Fibroblast of skin of right biceps (primary cell): ENCODE measurements at regions not wholly inside any gene's neighbourhood (a gene's known extent, or its start where the extent isn't known, plus 50 kb on each side); places are given as distances from the start of the nearest gene placed in this dataset.
"Not testable (repeated sequence)": the region's sequence is repeated elsewhere in the genome, so short reads cannot be mapped to it uniquely, and the experiment has no call there.

Source experiments
- DNase-seq: peaks from one replicate; pipeline ENCODE4 v3.0.0-alpha.2; 2013

- not testable (repeated sequence) for DNase-seq
These were observed 61.3 kb downstream of the AIPL1 start for GRCh38 chr17:6373599-6373998.

DNA sequence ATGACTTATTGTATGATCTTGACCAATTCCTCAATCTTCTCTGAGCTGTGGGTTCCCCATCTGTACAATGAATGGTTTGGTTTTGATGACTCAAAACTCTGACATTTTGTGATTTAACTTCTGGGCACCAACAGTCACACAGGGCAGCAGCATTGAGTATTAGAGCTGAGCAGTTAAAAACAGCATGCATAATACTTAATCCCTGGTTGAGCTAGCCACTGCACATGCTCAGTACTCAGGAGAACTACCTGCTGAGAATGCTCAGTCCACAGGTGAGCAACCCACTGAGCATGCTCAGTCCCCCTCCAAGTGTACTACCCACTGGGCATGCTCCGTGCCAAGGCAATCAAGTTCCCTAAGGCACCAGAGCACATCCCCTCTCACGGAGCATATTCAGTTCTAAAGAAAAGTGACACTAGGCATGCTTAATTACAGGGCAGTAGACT lies 68.7 kb downstream of the AIPL1 start:
- peak; percentile 46 for DNase-seq

GRCh38 chr17:6365200-6365943 lies 69.5 kb downstream of the AIPL1 start:
- DNase-seq, result peak; percentile 56

DNA sequence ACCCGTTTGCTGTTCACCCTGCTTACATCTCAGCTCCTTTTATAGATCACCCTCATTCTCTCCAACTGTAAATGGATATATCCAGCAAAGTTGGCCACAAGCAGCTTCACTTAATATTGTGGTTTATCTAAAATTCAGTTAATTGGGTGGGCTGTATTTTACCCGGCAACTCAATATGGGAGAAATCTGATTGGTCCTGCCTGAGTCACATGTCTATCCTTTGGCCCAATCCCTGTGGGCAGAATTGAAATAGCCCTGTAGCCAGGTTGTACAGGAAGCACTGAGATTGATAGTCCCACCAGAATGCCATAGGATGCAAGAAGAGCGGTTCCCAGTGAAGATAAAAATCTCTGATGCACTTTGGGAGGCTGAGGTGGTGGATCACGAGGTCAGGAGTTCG lies 73.2 kb downstream of the AIPL1 start:
- peak; percentile 4 for DNase-seq

DNA sequence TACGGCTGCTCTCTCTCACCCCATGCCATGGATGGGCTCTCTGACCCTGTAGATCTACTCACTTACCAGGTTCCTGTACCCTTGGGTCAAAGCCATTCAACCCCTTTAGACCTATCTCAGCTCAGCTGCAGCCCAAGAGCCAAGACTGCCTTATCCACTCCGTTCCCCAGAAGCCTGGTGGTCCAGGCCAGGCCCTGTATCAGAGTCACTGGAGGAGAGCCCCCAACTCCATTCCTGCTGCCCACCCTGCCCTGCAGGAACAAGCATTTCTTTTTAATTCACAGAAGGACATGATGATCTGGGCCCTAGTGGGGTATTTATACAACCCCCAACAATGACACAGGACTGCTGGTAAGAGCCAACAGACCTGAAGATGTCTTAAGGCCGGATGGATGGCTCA lies 76.8 kb downstream of the AIPL1 start:
- DNase-seq, result no peak

DNA sequence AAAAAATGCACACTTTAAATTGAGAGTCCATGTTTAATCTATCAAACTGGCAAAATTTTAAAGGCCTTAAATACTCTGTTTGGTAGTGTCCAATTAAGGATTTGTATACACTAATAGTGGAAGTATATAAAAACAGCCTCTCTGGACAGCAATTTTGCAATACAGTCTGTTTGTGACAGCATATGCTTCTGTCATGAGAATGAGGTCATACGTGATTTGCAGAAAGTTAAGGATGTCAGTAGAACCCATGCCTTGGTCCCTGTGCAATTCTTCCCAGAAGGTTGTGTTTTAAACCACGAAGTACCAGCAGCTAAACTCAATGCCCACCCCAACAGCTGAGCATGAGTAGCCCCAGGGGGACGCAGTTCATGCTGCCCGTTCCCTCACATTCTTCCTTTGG lies 78.4 kb downstream of the AIPL1 start:
- DNase-seq, result no peak

- DNase-seq, result no peak
These were observed 79.7 kb downstream of the AIPL1 start for GRCh38 chr17:6355196-6355595.

- no peak for DNase-seq
These were observed 81.9 kb downstream of the AIPL1 start for GRCh38 chr17:6352801-6353560.

DNA sequence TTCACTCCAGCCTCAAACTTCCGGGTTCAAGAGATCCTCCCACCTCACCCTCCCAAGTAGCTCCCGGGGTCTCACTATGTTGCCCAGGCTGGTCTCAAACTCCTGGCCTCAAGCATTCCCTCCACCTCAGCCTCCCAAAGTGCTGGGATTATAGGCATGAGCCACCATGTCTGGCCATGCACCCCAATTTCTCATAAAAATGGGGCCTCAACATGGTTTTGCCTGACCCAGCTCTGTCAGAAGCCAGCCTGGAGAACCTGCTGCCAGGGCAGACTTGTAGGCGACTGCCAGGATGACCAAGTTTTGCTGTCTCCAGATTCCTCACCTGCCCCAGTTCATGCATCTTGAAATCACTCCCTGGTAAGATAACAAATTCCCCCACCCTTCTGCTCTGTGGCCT lies 82.9 kb downstream of the AIPL1 start:
- no peak for DNase-seq

- no peak for DNase-seq
These were observed 84.1 kb downstream of the AIPL1 start for GRCh38 chr17:6350806-6351205.

DNA sequence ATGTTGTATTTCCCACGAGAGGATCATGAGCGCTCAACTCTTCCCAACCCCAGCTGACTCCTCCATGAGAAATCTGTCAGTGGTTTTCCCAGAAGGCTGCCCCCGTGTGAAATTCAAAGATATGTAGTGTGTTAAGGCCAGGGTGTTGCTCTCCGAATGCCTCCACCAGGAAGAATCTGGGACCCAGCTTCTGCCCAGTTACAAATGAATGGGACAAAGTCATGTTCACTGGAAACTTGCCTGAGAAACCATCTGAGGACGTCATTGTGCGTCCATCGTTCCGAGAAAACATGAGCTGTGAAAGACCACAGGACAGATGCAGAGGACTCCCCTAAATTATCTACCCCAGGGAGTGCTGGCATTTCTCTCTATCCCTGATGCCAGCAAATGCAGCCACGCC lies 86.0 kb downstream of the AIPL1 start:
- DNase-seq, result no peak

GRCh38 chr17:6347776-6348175 lies 87.1 kb downstream of the AIPL1 start:
- DNase-seq, result no peak

GRCh38 chr17:6346986-6347385 lies 87.9 kb downstream of the AIPL1 start:
- no peak for DNase-seq

DNA sequence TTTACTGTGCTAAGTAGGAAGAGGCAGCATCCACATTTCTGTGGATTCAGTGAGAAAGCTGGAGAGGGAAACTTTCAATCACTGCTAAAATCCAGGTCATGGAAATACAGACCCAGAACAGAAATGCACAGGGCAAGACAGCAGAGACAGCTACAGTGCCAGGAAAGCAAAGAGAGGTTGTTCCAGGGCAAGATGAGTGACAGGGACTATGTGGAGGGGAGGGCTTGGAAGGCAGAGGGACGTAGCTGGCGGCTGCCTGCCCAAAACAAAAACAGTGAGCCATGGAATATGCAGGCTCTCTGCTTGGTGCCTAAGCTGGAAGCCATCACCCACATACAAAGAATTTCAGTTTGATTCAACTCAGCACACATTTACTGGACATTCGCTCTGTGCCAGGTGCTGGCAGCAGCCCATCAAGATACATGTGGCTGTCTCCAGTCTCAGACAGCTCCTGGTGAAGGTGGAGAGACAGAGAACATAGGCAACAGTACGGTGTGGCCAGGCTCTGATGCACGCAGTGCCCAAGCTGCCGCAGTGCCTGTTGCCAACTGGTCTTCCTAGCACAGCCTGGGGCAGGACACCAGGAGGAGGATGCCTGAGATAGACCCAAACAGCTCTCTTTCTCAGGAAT lies 88.7 kb downstream of the AIPL1 start:
- DNase-seq, result no peak

- no peak for DNase-seq
These were observed 91.2 kb downstream of the AIPL1 start for GRCh38 chr17:6343736-6344135.

DNA sequence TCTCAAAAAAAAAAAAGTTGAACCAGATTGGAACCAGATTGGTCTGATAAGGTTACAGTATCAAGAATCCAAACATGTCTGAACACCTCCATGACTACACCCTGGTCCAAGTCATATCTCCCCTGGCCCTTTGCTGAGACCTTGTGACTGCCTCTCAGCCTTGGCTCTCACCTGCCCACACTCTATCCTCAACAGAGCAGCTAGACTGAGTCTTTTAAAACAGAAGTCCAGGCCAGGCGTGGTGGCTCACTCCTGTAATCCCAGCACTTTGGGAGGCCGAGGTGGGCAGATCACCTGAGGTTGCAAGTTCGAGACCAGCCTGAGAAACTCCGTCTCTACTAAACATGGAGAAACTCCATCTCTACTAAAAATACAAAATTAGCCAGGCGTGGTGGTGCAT lies 91.7 kb downstream of the AIPL1 start:
- DNase-seq, result no peak

DNA sequence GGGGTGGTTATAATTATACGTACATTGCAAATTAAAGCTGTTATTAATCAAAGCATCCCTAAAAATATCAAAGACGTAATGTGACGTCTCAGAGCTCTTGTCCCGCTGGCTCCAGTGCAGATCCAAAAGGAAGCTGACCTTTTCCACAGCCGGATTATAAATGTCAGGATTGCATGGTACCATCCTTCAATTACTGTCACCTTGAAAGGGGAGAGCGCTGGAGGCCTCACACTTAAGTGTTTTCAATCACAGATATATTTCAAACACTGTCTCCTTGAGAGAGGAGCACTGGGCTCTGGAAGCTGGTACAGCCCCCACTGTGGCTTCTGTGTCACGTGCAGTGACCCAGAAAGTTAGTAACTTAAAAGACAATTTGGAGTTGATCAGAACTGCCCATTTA lies 94.2 kb downstream of the AIPL1 start:
- no peak for DNase-seq

GRCh38 chr17:6334386-6334785 lies 100.5 kb downstream of the AIPL1 start:
- no peak for DNase-seq

GRCh38 chr17:6330936-6331335 lies 104.0 kb downstream of the AIPL1 start:
- no peak for DNase-seq

DNA sequence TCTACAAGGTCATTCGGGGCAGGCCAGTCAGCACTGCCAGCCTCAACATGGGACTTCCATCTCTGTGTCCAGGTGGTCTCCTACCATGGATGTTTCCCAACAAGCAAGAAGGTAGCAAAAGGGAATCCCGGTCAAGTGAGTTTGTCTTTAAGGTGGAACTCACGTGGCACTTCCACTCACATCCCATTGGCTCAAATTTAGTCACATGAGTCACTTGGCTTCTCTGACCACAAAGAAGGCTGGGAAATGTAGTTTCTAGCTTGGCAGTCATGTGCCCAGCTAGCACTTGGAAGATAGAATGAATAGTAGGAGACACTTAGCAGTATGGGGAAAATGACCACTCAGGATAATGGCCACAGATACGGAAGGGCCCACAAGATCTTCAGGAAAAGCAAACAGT lies 106.6 kb downstream of the AIPL1 start:
- DNase-seq, result no peak

DNA sequence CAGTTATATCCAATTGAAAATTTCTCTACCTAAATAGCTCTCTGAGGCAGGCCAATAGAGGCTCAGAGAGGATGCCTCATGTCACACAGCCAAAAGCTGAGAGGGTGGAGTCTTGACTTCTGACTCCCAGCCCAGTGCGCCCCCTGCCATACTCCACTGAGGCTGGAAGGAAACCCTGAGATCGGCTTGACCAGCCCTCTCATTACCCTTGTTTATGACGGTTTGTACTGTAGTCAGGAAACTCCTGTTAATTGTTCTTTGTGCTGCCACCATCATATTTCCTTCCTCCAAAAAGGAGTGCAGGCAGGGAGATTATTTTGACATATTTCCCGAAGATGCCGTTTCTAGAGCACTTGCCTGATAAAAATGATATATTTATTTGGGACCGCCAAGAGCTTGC lies 107.9 kb downstream of the AIPL1 start:
- no peak for DNase-seq

GRCh38 chr17:6326483-6326882 lies 108.4 kb downstream of the AIPL1 start:
- no peak for DNase-seq

DNA sequence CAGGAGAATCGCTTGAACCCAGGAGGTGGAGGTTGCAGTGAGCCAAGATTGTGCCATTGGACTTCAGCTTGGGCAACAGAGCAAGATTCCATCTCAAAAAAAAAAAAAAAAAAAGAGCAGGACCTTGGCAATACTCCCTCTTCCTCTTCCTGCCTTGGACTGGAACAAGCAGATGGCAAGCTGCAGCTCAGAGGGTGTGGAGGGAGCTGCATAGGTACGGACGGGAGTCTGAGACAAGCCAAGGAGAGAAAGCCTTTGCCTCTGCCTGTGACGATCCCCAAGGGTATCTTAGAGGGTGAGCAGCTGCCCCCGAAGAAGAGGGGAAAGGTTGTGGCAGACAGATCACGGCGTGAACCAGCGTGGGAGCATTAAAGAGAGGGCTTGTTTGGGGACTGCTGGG lies 109.2 kb downstream of the AIPL1 start:
- no peak for DNase-seq

DNA sequence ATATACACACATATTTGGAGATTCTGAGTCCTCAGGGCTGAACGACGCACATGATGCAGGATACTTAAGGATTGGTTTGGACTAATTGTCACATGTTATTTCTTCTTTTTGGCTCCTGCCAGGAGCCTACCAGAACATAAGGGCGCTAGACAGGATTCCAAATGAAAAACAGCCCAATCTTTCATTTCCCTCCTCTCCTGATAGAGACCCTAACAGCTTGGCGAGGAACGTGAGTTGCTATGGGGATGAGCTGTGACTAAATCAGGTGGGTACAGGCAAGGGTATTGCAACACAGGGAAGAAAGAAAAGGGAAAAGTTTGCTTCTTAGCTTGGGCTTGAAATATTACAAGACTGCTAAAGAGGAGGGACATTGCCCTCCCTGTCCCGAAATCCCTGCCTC lies 109.9 kb downstream of the AIPL1 start:
- no peak for DNase-seq
